Stimulated activated effector memory CD8-positive, alpha-beta T cell treated with anti-CD3 and anti-CD28 coated beads, Interleukin-12 subunit alpha, Interleukin-12 subunit beta, amount 100 ng/mL, for 72 hours (primary cell): ENCODE measurements at regions not wholly inside any gene's neighbourhood (a gene's known extent, or its start where the extent isn't known, plus 50 kb on each side); places are given as distances from the start of the nearest gene placed in this dataset.
"Not testable (repeated sequence)": the region's sequence is repeated elsewhere in the genome, so short reads cannot be mapped to it uniquely, and the experiment has no call there.

Source experiments
- ATAC-seq: fragments of 150-1000 bp; cut with Tn5 transposase; 2 replicates; pipeline ENCODE4 v1.10.0; 2021
- DNase-seq, 2 donors: peaks; one replicate each; pipeline ENCODE4 v3.0.0; 2021 to 2022; ENCODE audit warnings: low spot score in 2 of 2
- H3K27ac Mint-ChIP-seq: one replicate; pipeline ENCODE4 v1.8.0; 2022; ENCODE audit warnings: mild to moderate bottlenecking, mixed read lengths
- H3K36me3 Mint-ChIP-seq: one replicate; pipeline ENCODE4 v1.8.0; 2022; ENCODE audit warnings: mild to moderate bottlenecking, mixed read lengths
- H3K4me1 Mint-ChIP-seq: one replicate; pipeline ENCODE4 v1.8.0; 2022; ENCODE audit warnings: mixed read lengths
- H3K4me3 Mint-ChIP-seq: one replicate; pipeline ENCODE4 v1.8.0; 2022; ENCODE audit warnings: mild to moderate bottlenecking, mixed read lengths
- H3K9me3 Mint-ChIP-seq: one replicate; pipeline ENCODE4 v1.8.0; 2022; ENCODE audit warnings: mixed read lengths

DNA sequence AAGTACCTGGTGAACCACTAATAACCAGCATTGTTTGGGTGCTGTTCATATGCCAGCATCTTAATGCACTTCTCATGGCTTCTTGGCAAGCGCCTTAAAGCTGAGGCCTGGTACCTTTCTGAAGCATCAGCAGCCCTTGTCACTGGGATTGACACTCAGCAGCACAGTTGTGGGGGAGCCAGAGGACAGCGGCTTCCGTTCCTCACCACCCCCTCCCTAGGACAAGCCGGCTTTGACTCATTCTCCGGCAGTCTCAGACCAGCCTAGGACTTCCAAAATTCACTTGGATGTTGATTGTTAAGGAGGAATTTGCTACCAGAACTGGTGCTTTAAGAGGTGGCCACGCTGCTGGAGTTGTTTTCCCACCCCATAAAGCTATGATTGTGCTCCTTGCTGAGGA lies 64.7 kb upstream of the MTLN start:
- H3K36me3 Mint-ChIP-seq, H3K9me3 Mint-ChIP-seq, H3K4me3 Mint-ChIP-seq, ATAC-seq, DNase-seq, H3K27ac Mint-ChIP-seq, H3K4me1 Mint-ChIP-seq: not testable (repeated sequence)

DNA sequence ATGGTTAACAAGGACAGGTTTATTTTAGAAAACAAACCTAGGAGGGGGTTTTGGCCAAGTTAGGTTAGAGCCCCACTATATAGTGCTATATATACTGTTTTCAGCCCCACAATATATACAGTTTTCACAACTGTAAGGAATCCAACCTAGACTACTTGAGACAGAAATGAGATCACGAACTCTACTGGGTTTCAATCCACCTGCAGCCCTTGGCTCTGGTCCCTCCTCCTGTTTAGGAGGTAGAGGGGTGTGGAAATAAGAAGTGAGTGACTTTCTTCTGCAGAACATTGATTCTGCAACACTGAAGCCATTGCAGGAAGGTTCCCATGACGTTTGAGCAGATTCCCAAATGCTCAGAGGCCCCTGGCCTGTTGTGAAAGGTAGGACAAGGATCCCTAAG lies 63.7 kb upstream of the MTLN start:
- not testable (repeated sequence) for ATAC-seq, H3K4me1 Mint-ChIP-seq, DNase-seq, H3K9me3 Mint-ChIP-seq, H3K36me3 Mint-ChIP-seq, H3K4me3 Mint-ChIP-seq, H3K27ac Mint-ChIP-seq

DNA sequence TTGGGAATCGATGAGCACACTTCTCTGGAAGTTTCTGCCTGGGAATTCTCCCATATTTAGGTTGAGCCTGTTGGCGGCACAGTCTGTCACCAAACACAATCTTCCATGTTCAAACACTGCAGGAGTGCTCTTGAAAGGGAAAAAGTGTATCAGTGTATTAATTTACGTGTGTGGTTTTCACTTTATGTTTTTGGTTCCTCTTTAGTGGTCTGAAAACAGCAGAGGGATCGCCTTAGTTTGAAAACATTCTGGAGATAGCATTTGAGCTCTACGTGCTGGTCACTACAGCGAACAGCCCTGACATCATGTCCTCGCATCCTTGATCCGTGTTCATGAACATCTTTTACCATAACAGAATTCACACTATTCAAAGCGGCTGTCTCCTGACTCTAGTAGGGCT lies 57.3 kb upstream of the MTLN start:
- not testable (repeated sequence) for H3K4me1 Mint-ChIP-seq, H3K27ac Mint-ChIP-seq, H3K9me3 Mint-ChIP-seq, H3K36me3 Mint-ChIP-seq, ATAC-seq, DNase-seq, H3K4me3 Mint-ChIP-seq

DNA sequence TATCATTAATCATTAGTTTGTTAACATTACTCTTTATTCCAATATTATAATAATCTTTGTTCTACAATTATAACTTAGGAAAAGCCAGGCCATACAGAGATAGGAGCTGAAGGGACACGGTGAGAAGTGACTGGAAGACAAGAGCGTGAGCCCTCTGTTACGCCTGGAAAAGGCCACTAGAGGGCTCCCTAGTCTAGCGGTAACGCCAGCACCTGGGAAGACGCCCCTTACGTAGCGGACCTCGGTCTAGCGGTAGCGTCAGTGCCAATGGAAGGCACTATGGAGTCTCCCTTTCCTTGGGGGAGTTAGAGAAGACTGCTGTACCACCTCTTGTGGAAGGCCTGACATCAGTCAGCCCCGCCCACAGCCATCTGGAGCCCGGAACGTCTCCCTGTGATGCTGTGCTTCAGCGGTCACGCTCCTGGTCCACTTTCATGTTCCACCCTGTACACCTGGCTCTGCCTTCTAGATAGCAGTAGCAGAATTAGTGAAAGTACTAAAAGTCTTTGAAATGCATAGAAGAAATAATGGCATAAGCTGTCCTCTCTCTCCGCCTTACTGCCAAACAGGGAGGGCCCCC lies 55.6 kb upstream of the MTLN start:
- H3K4me3 Mint-ChIP-seq, H3K36me3 Mint-ChIP-seq: not testable (repeated sequence)
- ATAC-seq: peak; percentile 67

DNA sequence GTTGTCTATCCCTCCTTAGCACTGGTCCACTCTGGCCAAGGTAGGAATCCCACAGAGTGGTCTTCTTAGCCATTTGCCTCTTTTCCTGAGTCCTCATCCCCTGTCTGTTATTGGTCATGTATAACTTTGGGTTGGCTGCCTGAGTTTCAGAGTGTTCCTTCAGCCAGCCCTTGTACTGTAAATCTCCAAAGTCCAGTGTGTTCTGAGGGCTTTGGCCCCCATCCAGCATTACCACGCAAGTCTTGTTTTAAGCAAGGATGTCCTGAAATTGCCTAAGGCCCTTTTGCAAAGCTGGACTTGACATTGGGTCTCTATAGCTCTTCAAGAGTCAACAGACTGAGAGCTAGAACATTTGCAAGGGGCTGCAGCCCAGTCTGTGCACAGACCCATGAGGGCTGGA lies 52.5 kb upstream of the MTLN start:
- not testable (repeated sequence) for DNase-seq, H3K9me3 Mint-ChIP-seq, H3K4me1 Mint-ChIP-seq

More for the DNA sequence above, 55.6 kb upstream of the MTLN start:
- DNase-seq, H3K27ac Mint-ChIP-seq, H3K9me3 Mint-ChIP-seq, H3K4me1 Mint-ChIP-seq: not testable (repeated sequence)

DNA sequence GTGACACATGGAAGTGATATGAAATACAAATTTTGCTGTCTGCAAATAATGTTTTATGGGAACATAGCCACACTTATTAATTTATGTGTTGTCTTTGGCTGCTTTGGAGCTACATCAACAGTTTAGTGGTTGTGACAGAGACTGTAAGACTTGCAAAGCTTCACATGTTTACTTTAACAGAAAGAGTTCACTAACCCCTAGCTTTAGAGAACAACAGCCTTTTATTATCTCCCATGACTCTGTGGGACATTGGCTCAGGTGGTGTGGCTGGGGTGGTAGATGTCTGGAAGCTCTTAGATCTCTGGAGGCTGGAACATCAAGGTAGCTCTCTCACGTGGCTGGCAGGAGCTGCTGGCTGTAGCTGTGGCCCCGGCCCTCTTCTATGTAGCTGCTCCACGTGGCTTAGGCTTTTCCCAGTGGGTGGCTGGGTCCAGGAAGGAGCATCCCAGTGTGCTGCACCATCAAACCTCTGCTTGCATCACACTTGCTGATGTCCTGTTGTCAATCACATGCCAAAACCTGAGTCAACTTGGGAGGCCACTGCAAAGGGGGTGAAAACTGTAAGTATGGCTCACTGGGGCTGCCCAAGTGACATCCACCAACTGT lies 51.8 kb upstream of the MTLN start:
- not testable (repeated sequence) for H3K36me3 Mint-ChIP-seq, H3K27ac Mint-ChIP-seq, ATAC-seq, H3K4me1 Mint-ChIP-seq, DNase-seq, H3K9me3 Mint-ChIP-seq, H3K4me3 Mint-ChIP-seq

More for the DNA sequence above, 52.5 kb upstream of the MTLN start:
- not testable (repeated sequence) for ATAC-seq, H3K36me3 Mint-ChIP-seq, H3K4me3 Mint-ChIP-seq, H3K27ac Mint-ChIP-seq

DNA sequence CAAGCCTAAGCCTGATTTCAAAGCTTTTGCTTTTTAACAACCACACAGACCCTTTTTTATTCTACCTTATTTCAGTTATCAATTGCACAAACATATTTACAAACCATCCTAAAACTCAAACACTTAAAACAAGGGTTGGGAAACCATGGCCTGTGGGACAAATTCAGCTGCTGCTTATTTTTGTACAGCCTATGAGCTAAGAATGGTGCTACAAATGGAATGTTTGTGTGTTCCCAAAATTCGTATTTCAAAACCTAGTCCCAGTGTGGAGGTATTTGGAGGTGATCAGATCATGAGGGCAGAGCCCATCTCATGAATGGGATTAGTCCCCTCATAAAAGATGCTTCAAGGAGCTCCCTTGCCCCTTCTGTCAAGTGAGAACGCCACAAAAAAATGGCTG lies 51.1 kb upstream of the MTLN start:
- H3K27ac Mint-ChIP-seq, H3K4me3 Mint-ChIP-seq: not testable (repeated sequence)

More for the DNA sequence above, 51.1 kb upstream of the MTLN start:
- H3K4me1 Mint-ChIP-seq, H3K9me3 Mint-ChIP-seq, DNase-seq, ATAC-seq, H3K36me3 Mint-ChIP-seq: not testable (repeated sequence)
